Keratinocyte (primary cell): ENCODE measurements at regions not wholly inside any gene's neighbourhood (a gene's known extent, or its start where the extent isn't known, plus 50 kb on each side); places are given as distances from the start of the nearest gene placed in this dataset.

Experiments used
- DNase-seq: peaks from one replicate; pipeline ENCODE4 v3.0.0-alpha.2; 2011; ENCODE audit warnings: low read depth, missing footprints, low spot score
- FAIRE-seq: peaks from 2 replicates; lab custom pipeline; 2011; peaks lifted over from hg19 to GRCh38; lab: Jason Lieb, UNC
- H2AFZ ChIP-seq: 2 replicates; pipeline ENCODE4 v1.6.0; 2012; ENCODE audit warnings: low read length, control low read depth, inconsistent platforms; ENCODE audit not compliant: control insufficient read depth
- H3K27ac ChIP-seq: 2 replicates; pipeline ENCODE4 v1.5.1; 2011; ENCODE audit warnings: low read length; ENCODE audit not compliant: control insufficient read depth, insufficient read depth
- H3K27me3 ChIP-seq: 3 replicates; pipeline ENCODE4 v1.6.0; 2011; ENCODE audit warnings: low read length; ENCODE audit not compliant: control insufficient read depth, insufficient read depth; ENCODE audit errors: extremely low read depth
- H3K36me3 ChIP-seq, 2 experiments: 2 replicates in 1 of 2; 3 replicates in 1 of 2; pipeline ENCODE4 v1.5.1; 2011; ENCODE audit warnings: low read length in 2 of 2, mild to moderate bottlenecking in 1 of 2; ENCODE audit not compliant: control insufficient read depth in 2 of 2, insufficient read depth in 2 of 2; ENCODE audit errors: extremely low read depth in 1 of 2
- H3K4me1 ChIP-seq: 3 replicates; pipeline ENCODE4 v1.5.1; 2011; ENCODE audit warnings: low read length; ENCODE audit not compliant: control insufficient read depth, insufficient read depth; ENCODE audit errors: extremely low read depth
- H3K4me2 ChIP-seq: 3 replicates; pipeline ENCODE4 v1.6.0; 2011; ENCODE audit warnings: low read depth, low read length; ENCODE audit not compliant: control insufficient read depth, insufficient read depth; ENCODE audit errors: extremely low read depth
- H3K4me3 ChIP-seq, 3 experiments: fragments of 200-600 bp in 1 of 3; sonication (generic) in 1 of 3; 2 replicates in 2 of 3; 3 replicates in 1 of 3; pipeline ENCODE4 v1.5.1; 2011 to 2016; ENCODE audit warnings: low read length in 3 of 3, mild to moderate bottlenecking in 3 of 3, control low read depth in 2 of 3, inconsistent platforms in 1 of 3, low read depth in 1 of 3, mixed read lengths in 1 of 3, mixed run types in 1 of 3, moderate library complexity in 1 of 3; ENCODE audit not compliant: control insufficient read depth in 2 of 3, insufficient read depth in 2 of 3; ENCODE audit errors: extremely low read depth in 1 of 3
- H3K79me2 ChIP-seq: 2 replicates; pipeline ENCODE4 v1.6.0; 2012; ENCODE audit warnings: low read length; ENCODE audit not compliant: control insufficient read depth, insufficient read depth
- H3K9ac ChIP-seq: 3 replicates; pipeline ENCODE4 v1.6.0; 2011; ENCODE audit warnings: low read length; ENCODE audit not compliant: control insufficient read depth, insufficient read depth; ENCODE audit errors: extremely low read depth
- H3K9me1 ChIP-seq: 3 replicates; pipeline ENCODE4 v1.6.0; 2011; ENCODE audit warnings: low read length; ENCODE audit not compliant: control insufficient read depth, insufficient read depth; ENCODE audit errors: extremely low read depth
- H3K9me3 ChIP-seq: 2 replicates; pipeline ENCODE4 v1.5.1; 2012; ENCODE audit warnings: low read depth, low read length; ENCODE audit not compliant: control insufficient read depth
- H4K20me1 ChIP-seq: 3 replicates; pipeline ENCODE4 v1.6.0; 2011; ENCODE audit warnings: low read length; ENCODE audit not compliant: control insufficient read depth, insufficient read depth; ENCODE audit errors: extremely low read depth
- CTCF ChIP-seq, 3 experiments: IDR thresholded peaks in 1 of 3; conservative IDR thresholded peaks in 1 of 3; optimal IDR thresholded peaks in 1 of 3; 2 replicates in 2 of 3; 3 replicates in 1 of 3; pipeline versions ENCODE3 to v1.5.1; 2011; ENCODE audit warnings: low read length in 3 of 3, mild to moderate bottlenecking in 3 of 3, moderate library complexity in 2 of 3, control low read depth in 1 of 3, inconsistent platforms in 1 of 3; ENCODE audit not compliant: insufficient read depth in 2 of 3; ENCODE audit errors: extremely low read depth in 1 of 3
- EZH2 ChIP-seq: IDR thresholded peaks from one replicate; pipeline ENCODE4 v1.6.1; 2012; ENCODE audit warnings: inconsistent platforms, mild to moderate bottlenecking, low read length, moderate library complexity
- dilution Hi-C: fragments of 300-500 bp; cut with MboI; formaldehyde crosslinking; loops from one replicate; pipeline ENCODE4 v1.7.0; 2020; ENCODE audit warnings: low sequenced_read_pairs; ENCODE audit not compliant: extremely low pct_ligation_motif_present

- H3K36me3 ChIP-seq: no peaks in the 10 kb centered on the region
- no peak overlapping the region for H3K4me3 ChIP-seq
- dilution Hi-C loops: no loop called here
- no peaks in the 10 kb centered on the region for H3K9me1 ChIP-seq
- no peak overlapping the region for H3K9ac ChIP-seq
- TF ChIP-seq EZH2 (no peak), CTCF (optimal IDR thresholded peaks at IDR 0.05 in 1 of 3, IDR thresholded peaks at IDR 0.05 in 1 of 3, conservative IDR thresholded peaks at IDR 0.05 in 1 of 3; ENCODE audit: extremely low read depth in 1 of 3, insufficient read depth in 2 of 3, low read length in 3 of 3) (no peak)
- H3K79me2 ChIP-seq: no peaks in the 10 kb centered on the region
- peaks cover 3% of the 10 kb centered on the region for H3K9me3 ChIP-seq
- H3K4me2 ChIP-seq: no peak overlapping the region
- H2AFZ ChIP-seq: no peak overlapping the region
- DNase-seq (no peak), FAIRE-seq (no peak)
- no peaks in the 10 kb centered on the region for H3K4me1 ChIP-seq
- H3K27ac ChIP-seq: no peak overlapping the region
- H4K20me1 ChIP-seq: no peaks in the 10 kb centered on the region
- H3K27me3 ChIP-seq: no peaks in the 10 kb centered on the region
These were observed 166.6 kb upstream of the NRG3 start for GRCh38 chr10:81708416-81708815.

- FAIRE-seq: no peak
- H3K9ac ChIP-seq: no peak overlapping the region
- DNase-seq: no peak
- H2AFZ ChIP-seq: no peak overlapping the region
- dilution Hi-C loops: no loop called here
- H3K4me3 ChIP-seq: no peak overlapping the region
- H4K20me1 ChIP-seq: no peaks in the 10 kb centered on the region
- no peak overlapping the region for H3K4me2 ChIP-seq
- H3K36me3 ChIP-seq: no peaks in the 10 kb centered on the region
- H3K9me1 ChIP-seq: no peaks in the 10 kb centered on the region
- H3K27ac ChIP-seq: no peak overlapping the region
- no peaks in the 10 kb centered on the region for H3K27me3 ChIP-seq
- H3K4me1 ChIP-seq: no peaks in the 10 kb centered on the region
- TF ChIP-seq EZH2 (no peak), CTCF (optimal IDR thresholded peaks at IDR 0.05 in 1 of 3, IDR thresholded peaks at IDR 0.05 in 1 of 3, conservative IDR thresholded peaks at IDR 0.05 in 1 of 3; ENCODE audit: extremely low read depth in 1 of 3, insufficient read depth in 2 of 3, low read length in 3 of 3) (no peak)
- H3K79me2 ChIP-seq: no peaks in the 10 kb centered on the region
- H3K9me3 ChIP-seq: peaks cover 3% of the 10 kb centered on the region
These were observed 166.1 kb upstream of the NRG3 start for GRCh38 chr10:81708929-81709328.
